ENCODE measurements at regions not wholly inside any gene's neighbourhood (a gene's known extent, or its start where the extent isn't known, plus 50 kb on each side); places are given as distances from the start of the nearest gene placed in this dataset.

- no peak for DNase-seq
Measured at GRCh38 chr10:29096303-29096824, 192.5 kb upstream of the LYZL1 start.

GRCh38 chr10:29098423-29098822 lies 190.4 kb upstream of the LYZL1 start:
- no peak for DNase-seq

GRCh38 chr10:29099001-29099400 lies 189.9 kb upstream of the LYZL1 start:
- no peak for DNase-seq

- DNase-seq, result no peak
Measured at GRCh38 chr10:29099415-29099814, 189.5 kb upstream of the LYZL1 start.

GRCh38 chr10:29100505-29100904 lies 188.4 kb upstream of the LYZL1 start:
- DNase-seq, result no peak

DNA sequence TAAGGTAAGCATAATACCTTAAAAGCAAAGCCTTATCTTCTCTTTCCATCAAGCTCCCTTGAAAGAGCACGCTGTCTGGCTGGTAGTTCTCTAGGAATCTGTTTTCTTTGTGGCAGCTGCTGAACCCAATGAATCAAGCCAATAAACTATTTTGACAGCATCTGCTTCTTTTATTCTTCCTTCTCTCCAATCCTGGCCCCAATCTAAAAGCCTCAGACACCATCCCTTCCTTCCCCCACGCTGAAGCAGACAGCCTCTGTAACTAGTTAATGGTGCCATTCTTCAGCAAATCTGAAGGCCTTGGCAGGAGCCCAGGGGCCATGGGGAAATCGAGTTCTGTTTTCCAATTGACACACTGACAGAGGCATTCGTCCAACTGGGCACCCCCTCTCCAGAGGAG lies 186.6 kb upstream of the LYZL1 start:
- DNase-seq, result no peak

DNA sequence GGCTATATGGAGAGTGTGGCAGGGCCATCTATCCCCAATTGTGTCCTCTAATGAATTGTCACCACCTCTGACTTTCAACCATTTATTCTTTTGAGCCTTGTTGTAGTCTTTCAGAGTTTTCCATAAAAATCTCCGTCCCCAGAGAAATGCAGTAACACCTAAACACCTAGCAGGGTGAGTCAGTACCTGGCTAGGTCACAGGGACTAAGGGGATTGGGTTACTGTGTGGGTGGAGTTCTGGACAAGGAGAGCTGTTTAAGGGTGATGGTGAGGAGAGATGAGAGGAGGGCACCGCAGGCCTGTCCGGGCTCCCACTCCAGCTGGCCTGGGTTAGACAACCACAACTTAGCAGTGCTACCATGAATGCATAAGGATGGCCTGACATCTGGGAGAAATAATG lies 186.2 kb upstream of the LYZL1 start:
- DNase-seq, result no peak

- no peak for DNase-seq
Measured at GRCh38 chr10:29104661-29105399, 184.0 kb upstream of the LYZL1 start.

DNA sequence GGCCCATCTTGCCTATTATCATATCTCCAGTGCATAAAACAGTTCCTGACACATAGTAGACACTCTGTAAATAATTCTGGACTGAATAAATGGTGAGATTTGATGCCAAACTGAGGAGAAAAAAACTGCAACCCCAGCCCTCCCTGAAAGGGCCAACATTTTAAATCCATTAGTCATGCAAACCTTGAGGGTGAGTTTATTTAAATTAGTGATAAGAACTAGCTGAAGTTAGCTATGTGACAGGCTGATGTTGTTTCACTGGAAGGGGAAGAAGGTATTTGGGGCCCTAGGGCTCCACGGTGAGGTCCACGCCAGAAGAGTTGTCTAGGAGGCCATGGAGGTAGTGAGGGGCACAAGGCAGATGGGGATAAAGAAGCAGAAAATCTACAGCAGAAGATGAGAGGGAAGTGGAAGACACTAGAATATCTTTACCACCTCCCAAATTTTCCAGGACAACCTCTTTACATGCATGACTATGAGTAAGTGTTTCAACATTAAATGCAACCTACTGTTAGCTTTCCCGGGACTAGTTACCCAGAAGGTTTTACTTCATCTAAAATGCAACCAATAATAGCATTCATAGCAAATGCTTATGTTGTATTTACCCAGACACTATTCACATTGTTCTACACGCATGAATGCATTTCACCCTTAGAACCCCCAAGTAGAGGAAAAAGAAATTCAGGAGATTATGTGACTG lies 183.2 kb upstream of the LYZL1 start:
- DNase-seq, result no peak

GRCh38 chr10:29106287-29106686 lies 182.6 kb upstream of the LYZL1 start:
- no peak for DNase-seq

- DNase-seq, result no peak
Measured at GRCh38 chr10:29107866-29108498, 180.9 kb upstream of the LYZL1 start.

DNA sequence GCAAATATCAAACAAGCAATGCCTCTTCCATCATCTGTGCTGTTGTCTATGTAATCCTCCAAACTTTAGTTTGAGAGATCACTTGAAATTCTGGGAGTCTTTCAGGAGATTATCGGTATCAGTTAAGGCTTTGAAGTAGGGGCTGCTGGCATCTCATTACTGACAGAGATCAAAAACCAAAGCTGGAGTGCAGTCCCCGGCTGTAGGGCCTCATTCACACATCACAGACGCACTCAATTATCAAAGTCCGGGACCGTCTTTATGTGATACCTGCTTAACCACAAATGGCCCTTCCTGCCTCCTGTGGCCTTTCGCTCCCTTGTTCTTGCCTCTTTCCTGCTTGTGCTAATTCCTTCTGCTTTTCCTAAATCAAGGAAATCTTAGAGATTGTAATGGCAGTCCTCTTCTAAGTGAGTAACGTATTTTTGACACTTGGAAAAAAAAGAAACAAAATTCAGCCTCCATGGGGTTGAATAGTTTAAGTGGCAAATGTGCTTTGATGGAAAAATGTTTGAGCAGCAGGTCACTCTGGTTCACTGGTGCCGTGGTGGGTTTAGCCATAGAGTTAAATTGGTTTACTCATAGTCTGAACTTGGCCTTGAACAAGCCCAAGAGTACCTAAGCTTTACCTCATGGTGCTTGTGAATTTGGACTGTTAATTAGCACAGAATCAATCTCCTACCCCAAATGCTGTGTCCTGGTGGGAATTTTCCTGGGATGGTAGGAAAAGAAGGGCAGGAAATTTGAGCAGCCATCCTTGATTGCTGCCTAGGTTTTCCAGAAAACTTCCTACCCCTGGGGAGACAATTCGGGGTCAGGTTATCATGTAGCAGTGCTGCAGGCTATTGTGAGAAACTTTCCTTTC lies 178.9 kb upstream of the LYZL1 start:
- DNase-seq, result no peak

DNA sequence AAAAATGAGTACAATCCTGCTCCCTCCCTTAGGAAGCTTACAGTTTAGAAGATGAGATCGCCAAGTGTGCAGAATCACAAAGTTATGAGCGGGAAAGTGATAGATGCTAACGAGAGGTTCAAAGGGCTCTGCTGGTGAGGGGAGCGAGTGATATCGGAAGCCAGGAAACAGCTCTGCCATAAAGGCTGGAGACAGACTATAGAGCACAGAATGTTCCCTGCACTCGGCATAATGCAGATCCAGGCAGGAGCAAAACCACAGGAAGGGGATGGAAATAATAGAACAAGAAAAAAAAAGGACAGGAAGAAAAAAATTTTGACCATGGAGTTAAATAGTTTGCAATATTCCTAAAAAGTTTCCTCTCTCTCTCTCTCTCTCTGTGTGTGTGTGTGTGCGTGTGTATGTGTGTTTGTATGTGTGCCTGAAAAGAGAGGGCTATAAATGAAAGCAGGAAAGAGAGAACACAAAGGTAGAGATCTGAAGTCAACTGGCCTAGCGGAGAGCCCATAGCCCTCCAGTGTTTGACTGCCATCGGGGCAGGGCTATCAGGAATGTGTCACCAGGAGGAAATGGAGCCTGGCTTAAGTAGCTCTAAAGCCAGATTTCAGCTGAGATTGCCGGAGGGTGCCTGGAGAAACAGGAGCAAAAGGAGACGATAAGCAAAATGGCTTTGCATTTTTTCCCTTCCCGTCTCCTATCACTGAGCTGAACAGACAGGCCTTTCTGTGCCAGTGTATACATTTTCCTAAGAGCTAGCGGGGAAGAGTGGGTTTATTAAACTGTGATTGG lies 175.8 kb upstream of the LYZL1 start:
- DNase-seq, result no peak

- DNase-seq, result no peak
Measured at GRCh38 chr10:29113616-29113945, 175.3 kb upstream of the LYZL1 start.

DNA sequence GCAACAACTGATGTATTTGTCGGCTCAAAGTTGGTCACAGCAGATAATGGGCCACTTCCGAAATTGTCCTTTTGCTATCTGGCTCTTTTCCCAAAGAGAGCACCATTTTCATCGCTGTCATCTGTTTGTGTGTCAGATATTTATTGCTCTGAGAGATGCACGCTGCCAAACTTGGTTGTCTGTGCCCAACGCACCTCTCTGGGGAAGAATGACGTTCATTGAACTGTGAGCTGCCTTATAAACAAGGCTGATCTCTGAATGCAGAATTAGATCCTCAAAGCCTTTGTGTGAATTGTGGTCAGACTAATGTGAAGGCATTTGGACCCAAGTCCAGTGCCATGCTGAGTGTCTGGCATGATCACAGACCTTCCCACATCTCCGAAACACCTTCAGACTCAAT lies 174.7 kb upstream of the LYZL1 start:
- DNase-seq, result no peak

- no peak for DNase-seq
Measured at GRCh38 chr10:29117781-29118180, 171.1 kb upstream of the LYZL1 start.

DNA sequence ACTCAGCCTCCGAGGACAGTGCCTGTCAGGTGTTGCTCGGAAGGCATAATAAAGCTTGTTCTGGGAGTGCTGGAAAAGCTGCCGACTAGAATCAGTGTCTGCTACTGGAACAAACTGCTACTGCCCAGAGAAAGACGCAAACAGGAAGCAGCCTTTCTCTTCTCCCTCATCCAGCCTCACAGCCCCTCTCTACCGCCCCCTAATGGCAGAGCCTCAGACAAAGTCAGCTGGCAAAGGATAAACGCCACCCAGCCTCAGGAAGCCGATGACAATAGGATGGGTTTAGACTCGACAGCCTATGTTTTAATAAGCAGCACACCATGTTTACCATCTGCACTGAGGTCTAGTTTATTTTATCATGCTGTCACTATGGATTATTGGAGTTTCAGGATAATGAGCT lies 169.5 kb upstream of the LYZL1 start:
- DNase-seq, result no peak

- no peak for DNase-seq
Measured at GRCh38 chr10:29120216-29120615, 168.7 kb upstream of the LYZL1 start.

DNA sequence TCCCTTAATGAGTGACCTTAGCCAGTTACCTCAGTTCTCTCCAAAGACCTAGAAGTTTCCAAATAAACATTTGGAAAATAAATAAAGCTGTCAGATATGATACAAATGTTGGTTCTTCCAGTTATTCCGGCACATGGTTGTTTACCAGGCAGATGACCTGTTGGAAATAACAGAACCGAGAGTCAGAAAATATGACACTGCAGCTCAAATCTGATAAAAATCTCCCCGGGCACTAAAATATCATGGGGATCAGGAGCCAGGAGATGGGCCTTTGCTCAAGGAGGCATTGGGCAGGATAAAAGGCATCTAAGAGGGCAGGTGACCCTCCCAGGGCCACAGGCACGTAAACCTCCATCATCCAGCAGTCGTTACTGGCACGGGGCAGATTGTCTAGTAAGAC lies 164.0 kb upstream of the LYZL1 start:
- no peak for DNase-seq

- no peak for DNase-seq
Measured at GRCh38 chr10:29127037-29127700, 161.7 kb upstream of the LYZL1 start.

DNA sequence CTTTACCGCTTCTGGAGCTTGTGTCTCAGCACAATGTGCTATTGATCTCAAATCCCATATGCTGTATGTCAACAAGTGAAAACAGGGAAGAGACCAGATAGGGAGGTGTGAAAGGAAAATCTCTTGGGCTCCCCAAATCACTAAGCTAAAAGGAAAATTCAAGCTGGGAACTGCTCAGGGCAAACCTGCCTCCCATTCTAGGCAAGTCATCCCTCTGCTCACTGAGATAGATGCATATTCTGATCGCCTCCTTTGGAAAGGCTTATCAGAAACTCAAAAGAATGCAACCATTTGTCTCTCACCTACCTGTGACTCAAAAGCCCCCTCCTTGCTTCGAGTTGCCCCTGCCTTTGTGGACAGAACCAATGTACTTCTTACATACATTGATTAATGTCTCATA lies 161.1 kb upstream of the LYZL1 start:
- no peak for DNase-seq

DNA sequence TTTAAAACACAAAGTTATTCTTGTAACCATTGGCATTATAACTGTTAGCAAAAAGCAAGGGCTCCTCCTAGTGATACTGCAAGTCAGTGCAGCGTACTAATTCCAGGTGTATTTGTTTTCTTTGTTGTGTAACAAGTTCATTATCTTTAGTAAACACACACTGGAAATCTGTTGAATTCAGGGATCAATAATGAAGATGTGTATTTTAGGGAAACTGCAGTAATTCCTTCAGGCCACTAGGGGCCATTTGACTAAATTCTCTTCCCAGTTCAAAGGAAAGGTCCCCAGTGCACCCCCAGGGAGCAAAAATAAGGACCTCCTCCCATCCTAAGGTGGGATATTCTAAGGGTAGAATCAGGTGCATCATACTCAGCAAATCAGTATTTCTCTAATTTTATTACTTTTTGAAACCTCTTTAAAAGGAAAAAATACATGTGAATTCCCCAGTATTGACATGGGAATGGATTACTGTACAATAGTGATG lies 158.6 kb upstream of the LYZL1 start:
- no peak for DNase-seq

Data from NCI-H2171 (cell line).